NCI-H2196 (cell line): ENCODE measurements at regions not wholly inside any gene's neighbourhood (a gene's known extent, or its start where the extent isn't known, plus 50 kb on each side); places are given as distances from the start of the nearest gene placed in this dataset.

Experiments used
- DNase-seq: peaks from one replicate; lab custom pipeline; 2025; ENCODE audit not compliant: unreplicated experiment; lab: John Stamatoyannopoulos, UW

DNA sequence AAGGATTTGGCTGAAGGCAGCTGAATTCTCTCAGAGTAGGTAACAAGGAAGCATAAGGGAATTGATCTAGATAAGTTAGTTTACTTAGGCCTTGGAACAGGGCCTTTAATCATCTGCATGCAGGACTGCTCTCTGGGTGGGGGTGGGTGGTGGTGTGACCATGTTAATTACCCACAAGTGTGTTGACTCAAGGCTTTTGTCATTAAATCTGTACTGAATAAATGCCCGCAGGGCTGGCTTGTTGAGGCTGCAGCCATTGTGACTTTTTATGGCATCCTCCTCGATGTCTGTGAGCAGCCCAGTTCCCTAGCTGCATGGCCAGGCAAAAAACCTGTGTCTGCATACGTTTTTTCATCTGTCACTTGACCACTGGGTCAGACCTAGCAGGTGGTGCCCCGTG is 63.5 kb upstream of the ASCC3 start:
- DNase-seq, result no peak

DNA sequence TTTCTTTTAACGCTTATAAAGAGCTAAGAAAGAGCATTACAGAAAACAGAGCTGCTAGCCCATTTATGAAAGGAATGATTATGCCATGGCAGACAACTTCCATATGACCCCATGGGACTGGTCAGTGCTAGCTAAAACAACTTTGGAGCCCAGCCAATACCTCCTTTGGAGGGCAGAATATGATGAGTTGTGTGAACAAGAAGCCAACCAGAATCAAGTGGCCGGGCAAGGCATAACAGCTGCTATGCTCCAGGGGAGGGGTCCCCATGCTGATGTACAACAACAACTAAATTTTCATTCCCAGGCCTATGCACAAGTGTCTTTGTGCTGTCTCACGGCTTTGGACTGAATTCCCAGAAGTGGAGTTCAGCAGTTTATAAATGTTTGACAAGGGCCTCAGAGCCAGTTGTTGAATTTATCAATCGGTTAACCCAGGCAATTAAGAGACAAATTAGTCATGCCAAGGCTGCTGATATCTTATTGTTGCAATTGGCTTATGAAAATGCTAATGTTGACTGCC is 65.0 kb upstream of the ASCC3 start:
- no peak for DNase-seq

GRCh38 chr6:100946711-100947110 is 65.6 kb upstream of the ASCC3 start:
- no peak for DNase-seq

DNA sequence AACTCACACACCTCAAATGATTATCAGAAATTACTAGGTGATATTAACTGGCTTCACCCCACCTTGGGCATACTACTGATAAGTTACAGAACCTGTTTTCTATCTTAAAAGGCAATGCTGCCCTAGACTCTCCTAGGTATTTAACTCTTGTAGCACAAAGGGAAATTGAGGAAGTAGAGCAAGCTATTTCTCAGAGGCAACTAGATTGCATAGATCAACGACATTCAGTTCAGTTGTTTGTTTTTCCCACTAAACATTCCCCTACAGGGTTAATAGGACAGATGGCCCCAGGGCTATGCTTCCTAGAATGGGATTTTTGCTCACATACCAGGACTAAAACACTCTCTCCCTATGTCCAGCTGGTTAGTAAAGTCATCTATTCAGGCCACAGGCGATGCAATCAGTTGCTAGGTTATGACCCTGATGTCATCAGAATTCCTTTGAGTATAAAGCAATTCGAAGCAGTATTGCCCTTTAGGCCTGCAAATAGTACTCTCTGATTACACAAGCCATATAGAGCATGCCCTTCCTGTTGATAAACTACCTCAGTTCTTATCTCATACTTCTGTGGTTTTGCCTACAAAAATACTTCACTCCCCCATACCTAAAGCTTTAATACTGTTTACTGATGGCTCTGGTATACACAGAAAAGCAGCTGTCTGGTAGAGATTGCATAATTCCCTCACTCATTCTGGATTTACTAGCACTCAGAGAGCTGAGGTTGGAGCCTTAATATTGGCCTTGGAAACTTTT is 67.4 kb upstream of the ASCC3 start:
- no peak for DNase-seq

GRCh38 chr6:100952006-100952405 is 70.9 kb upstream of the ASCC3 start:
- DNase-seq, result no peak

- no peak for DNase-seq
These were observed 78.2 kb upstream of the ASCC3 start for GRCh38 chr6:100959280-100959679.

- DNase-seq, result no peak
These were observed 81.3 kb upstream of the ASCC3 start for GRCh38 chr6:100962466-100962865.

- DNase-seq, result no peak
These were observed 83.9 kb upstream of the ASCC3 start for GRCh38 chr6:100965067-100965466.

GRCh38 chr6:100968949-100969348 is 87.8 kb upstream of the ASCC3 start:
- no peak for DNase-seq

DNA sequence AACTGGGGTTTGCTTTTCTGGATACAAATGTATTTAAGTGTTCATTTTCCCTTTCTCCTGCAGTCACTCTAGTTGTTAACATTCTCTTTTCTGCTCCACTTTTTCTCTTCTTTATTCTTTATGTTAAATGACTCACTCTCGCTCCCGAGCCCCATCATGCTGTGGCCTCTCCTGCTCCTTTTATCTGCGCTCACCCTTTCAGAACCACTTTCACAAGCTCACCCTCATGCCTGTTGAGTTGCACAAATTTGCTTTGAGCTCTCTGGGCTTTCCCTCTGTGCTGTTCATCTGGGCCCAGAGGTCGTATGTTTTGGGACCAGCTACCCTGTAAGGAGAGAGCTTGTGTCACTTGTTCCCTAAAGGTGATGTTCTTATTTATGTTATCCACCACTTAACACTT is 98.1 kb upstream of the ASCC3 start:
- no peak for DNase-seq

GRCh38 chr6:100980949-100981348 is 99.8 kb upstream of the ASCC3 start:
- DNase-seq, result no peak

DNA sequence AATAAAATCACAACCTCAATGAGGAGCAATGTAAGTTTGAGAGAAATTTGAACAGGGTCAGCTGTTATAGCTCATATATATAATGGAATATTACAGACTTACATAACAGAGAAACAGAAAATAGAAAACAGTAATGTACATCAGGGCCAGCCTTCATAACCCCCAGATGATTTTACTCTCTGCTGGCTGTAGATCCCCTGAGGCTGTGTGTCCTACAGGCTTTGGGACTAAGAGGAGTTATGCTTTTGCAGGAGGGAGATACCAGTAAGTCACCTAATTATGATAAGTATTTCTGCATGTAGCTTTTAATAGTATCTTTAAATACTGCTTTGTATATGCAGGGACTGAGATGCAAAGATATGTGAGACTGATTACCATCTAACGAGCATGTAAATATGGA is 105.8 kb upstream of the ASCC3 start:
- DNase-seq, result no peak

- DNase-seq, result no peak
These were observed 106.4 kb upstream of the ASCC3 start for GRCh38 chr6:100987556-100987955.

- DNase-seq, result no peak
These were observed 107.4 kb upstream of the ASCC3 start for GRCh38 chr6:100988391-100988984.

DNA sequence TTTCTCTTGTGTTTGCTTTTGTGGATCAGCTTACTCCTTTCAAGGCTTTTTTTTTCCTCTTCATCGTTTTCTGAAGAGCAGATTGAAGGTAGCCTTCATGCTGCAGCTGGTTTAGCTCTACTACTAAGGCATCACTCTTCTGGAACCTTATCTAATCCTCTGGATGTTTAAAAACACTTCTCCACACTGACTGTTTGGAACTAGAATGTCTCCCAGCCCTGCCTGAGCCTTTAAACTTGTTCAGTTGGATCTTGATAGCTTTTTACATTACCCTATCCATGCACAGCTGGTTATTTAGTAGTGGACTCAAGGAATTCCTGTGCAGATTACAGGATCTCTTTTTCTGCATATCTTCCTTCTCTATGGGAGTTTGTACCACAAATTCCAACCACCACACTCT is 108.9 kb upstream of the ASCC3 start:
- no peak for DNase-seq

- DNase-seq, result no peak
These were observed 115.3 kb upstream of the ASCC3 start for GRCh38 chr6:100996409-100996808.

DNA sequence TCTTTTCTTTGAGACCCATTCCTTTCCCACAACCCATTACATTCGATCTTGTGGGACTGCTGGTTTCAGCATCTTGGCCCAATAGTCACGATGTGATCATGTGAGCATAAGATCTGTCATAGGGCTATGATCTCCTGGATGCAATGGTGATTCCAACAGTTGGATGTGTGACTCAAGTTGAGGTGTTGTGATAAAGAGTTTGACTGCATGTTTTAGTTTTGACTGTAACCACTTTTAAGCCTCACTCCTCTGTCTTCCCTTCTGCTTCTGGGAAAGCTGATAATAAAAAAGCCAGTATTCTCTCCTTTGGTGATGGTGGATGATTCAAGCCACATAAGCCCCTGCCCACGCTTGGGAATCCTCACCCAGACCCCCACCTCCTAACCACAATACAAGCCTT is 117.0 kb upstream of the ASCC3 start:
- DNase-seq, result no peak

- no peak for DNase-seq
These were observed 118.0 kb upstream of the ASCC3 start for GRCh38 chr6:100999034-100999597.

GRCh38 chr6:101000341-101000740 is 119.2 kb upstream of the ASCC3 start:
- DNase-seq, result no peak

DNA sequence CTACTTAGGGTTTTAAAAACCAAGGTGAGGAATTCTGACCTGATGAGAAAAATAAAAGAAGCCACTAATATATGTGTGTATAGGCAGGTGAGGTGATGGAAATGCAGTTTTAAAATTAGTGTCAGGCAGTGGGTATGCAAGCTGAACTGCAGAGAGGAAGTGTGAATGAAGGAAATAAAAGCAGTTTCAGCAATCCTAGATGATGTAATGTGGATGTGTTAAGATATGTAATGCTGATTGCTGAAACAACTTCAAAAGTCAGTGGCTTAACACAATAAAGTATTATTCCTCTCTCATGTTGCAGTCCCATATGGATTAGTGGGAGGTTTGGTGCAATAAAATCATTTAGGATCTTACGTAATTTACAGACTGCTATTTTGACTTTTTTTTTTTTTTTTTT is 119.9 kb upstream of the ASCC3 start:
- no peak for DNase-seq

DNA sequence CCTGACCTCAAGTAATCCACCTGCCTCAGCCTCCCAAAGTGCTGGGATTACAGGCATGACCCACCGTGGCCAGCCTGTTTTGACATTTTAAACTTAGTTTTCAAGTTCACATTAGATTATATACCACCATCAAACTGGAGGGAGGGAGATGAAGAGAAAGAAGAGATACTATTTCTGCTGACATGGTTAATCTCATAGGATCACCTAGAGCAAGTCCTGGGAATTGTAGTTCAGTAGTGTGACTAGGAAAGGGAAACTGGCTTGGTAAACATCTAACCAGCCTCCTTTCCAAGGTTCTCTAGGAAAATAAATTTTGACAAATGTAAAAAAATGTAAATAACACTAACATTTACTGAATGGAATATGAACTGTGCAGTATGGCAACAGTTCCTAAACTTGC is 120.5 kb upstream of the ASCC3 start:
- DNase-seq, result no peak

DNA sequence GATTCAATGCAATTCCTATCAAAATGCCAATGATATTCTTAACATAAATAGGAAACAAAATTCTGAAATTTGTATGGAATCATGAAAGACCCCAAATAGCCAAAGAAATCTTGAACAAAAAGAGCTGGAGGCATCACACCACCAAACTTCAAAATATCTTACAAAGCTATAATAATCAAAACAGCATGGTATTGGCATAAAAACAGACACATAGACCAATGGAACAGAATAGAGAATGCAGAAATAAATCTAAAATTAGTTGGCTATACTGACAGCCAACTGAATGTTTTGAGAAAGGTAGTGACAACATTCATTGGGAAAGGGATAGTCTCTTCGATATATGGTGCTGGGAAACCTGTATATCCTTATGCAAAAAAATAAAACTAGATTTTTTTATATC is 121.9 kb upstream of the ASCC3 start:
- DNase-seq, result no peak
